Adrenal gland (tissue), 9 donors: ENCODE measurements at regions not wholly inside any gene's neighbourhood (a gene's known extent, or its start where the extent isn't known, plus 50 kb on each side); places are given as distances from the start of the nearest gene placed in this dataset.
A peak's percentile ranks its signal among the peaks of the same experiment; 100 is the strongest.

ENCODE experiments used
- DNase-seq, 7 donors: peaks; one replicate each; pipeline ENCODE4 v3.0.0-alpha.2; 2019 to 2020
- H3K27ac ChIP-seq, 5 donors: fragments of 200-600 bp; sonication (generic) in 4 of 5; 1 replicate in 3 of 5; 2 replicates in 2 of 5; pipeline versions ENCODE4 v1.5.1 to v1.8.0; 2016 to 2020; ENCODE audit warnings: mild to moderate bottlenecking in 1 of 5
- H3K27me3 ChIP-seq: fragments of 200-600 bp; 2 replicates; pipeline ENCODE4 v1.8.0; 2021
- H3K36me3 ChIP-seq, 2 donors: fragments of 200-600 bp; replicated peaks in 1 of 2; 1 replicate in 1 of 2; 2 replicates in 1 of 2; pipeline versions ENCODE4 v1.5.1 to v1.8.0; 2018 to 2022
- H3K4me1 ChIP-seq, 2 donors: fragments of 200-600 bp; replicated peaks in 1 of 2; 1 replicate in 1 of 2; 2 replicates in 1 of 2; pipeline versions ENCODE4 v1.5.1 to v1.8.0; 2018 to 2021
- H3K4me3 ChIP-seq, 4 donors: fragments of 200-600 bp; sonication (generic) in 3 of 4; one replicate each; pipeline ENCODE4 v1.5.1; 2016 to 2018
- H3K9me3 ChIP-seq, 3 donors: fragments of 200-600 bp; sonication (generic) in 1 of 3; replicated peaks in 1 of 3; 1 replicate in 2 of 3; 2 replicates in 1 of 3; pipeline versions ENCODE4 v1.5.1 to v1.8.0; 2016 to 2021
- POLR2A ChIP-seq, 2 donors: fragments of 450-650 bp; IDR thresholded peaks; one replicate each; pipeline ENCODE4 v1.6.1; 2017; ENCODE audit warnings: antibody characterized with exemption in 2 of 2, mild to moderate bottlenecking in 2 of 2, moderate library complexity in 1 of 2
- WGBS, 4 donors: extraction: QIAGEN DNeasy Blood & Tissue Kit in 2 of 4; methylation state at CpG; one replicate each; pipeline versions ENCODE4 v1.1.5 to v1.1.7; 2013 to 2017; 5-methylcytosine and 5-hydroxymethylcytosine counted together
- intact Hi-C, 2 donors: fragments of 100-400 bp; cut with DNase I; formaldehyde crosslinking; loops; one replicate each; pipeline versions ENCODE4 v1.14.1 to v1.15.0; 2022 to 2023
- TF ChIP-seq, protein P1 (sequence below), 6 experiments: fragments of 450-650 bp in 4 of 6; fragments of 200-600 bp in 2 of 6; sonication (generic) in 1 of 6; IDR thresholded peaks; 1 replicate in 5 of 6; 2 replicates in 1 of 6; pipeline versions ENCODE4 v1.5.1 to v1.8.0; 2016 to 2021; ENCODE audit warnings: antibody characterized with exemption in 6 of 6, mild to moderate bottlenecking in 2 of 6, moderate library complexity in 1 of 6
- donor health status: healthy with polysubstance abuse.
- donor health status: Bipolar disorder and iron deficiency.
- donor health status: DM: yes; HTN: yes; CAD: no.
- donor health status: DM: no; HTN: no; CAD: no.
- donor health status: DM: no; HTN: no; CAD: no.

DNA sequence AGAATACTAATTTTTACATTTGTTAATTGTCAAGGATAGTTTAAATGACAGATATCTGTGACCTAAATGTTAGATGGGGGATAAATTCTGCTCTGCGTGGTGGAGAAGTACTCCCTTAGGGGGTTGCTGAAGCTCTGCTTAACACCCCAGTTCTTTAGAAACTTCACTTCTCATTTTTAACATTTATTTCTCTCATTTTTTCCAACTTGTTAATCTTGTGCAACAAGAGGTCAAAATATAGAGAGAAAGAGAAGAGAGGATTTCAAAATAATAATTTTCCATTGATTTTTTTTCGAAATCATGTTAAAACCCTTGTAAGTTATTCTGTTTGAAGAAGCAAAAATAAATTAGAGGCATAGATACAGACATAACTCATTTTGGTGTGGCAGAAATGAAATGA lies 61.3 kb upstream of the SLC8A1 start:
- peaks cover 0 to 5% of the 10 kb centered on the region in 2 donors for H3K4me1 ChIP-seq
- H3K4me3 ChIP-seq, result peak overlapping the region in 1 of 4 donors; percentile 33
- TF ChIP-seq, protein P1, sequence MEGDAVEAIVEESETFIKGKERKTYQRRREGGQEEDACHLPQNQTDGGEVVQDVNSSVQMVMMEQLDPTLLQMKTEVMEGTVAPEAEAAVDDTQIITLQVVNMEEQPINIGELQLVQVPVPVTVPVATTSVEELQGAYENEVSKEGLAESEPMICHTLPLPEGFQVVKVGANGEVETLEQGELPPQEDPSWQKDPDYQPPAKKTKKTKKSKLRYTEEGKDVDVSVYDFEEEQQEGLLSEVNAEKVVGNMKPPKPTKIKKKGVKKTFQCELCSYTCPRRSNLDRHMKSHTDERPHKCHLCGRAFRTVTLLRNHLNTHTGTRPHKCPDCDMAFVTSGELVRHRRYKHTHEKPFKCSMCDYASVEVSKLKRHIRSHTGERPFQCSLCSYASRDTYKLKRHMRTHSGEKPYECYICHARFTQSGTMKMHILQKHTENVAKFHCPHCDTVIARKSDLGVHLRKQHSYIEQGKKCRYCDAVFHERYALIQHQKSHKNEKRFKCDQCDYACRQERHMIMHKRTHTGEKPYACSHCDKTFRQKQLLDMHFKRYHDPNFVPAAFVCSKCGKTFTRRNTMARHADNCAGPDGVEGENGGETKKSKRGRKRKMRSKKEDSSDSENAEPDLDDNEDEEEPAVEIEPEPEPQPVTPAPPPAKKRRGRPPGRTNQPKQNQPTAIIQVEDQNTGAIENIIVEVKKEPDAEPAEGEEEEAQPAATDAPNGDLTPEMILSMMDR (IDR thresholded peaks at IDR 0.05), result no peak
- no peak for TF ChIP-seq POLR2A (IDR thresholded peaks at IDR 0.05)
- no peaks in the 10 kb centered on the region for H3K27me3 ChIP-seq
- H3K27ac ChIP-seq, result no peak overlapping the region
- peaks cover 0 to 3% (median 0%) of the 10 kb centered on the region in 3 donors for H3K9me3 ChIP-seq
- 68 to 79% (median 74%) methylated on average over 2 of the region's 2 CpGs for WGBS, 4 donors
- intact Hi-C loops, result no loop called here
- no peak for DNase-seq
- H3K36me3 ChIP-seq, result no peaks in the 10 kb centered on the region

DNA sequence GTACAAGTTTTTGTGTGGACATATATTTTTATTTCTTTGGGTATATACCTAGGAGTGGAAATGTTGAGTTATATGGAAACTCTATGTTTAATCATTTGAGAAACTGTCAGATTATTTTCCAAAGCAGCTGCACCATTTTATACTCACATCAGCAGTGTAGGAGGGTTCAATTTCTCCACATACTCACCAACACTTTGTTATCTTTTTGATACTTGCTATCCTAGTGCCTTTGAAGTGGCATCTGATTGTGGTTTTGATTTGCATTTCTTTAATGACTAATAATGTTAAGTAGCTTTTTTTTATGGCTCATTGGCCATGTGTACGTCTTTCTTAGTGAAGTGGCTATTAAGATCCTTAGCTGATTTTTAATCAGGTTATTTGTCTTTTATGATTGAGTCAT lies 64.7 kb upstream of the SLC8A1 start:
- 50 to 71% (median 66%) methylated on average over 1 of the region's 1 CpG for whole genome bisulfite sequencing, 4 donors
- no peaks in the 10 kb centered on the region for H3K36me3 ChIP-seq
- H3K4me1 ChIP-seq, result no peaks in the 10 kb centered on the region
- no peak for DNase-seq
- H3K27me3 ChIP-seq, result no peaks in the 10 kb centered on the region
- no peak overlapping the region for H3K4me3 ChIP-seq
- TF ChIP-seq, protein P1 (IDR thresholded peaks at IDR 0.05), result no peak
- no peak for TF ChIP-seq POLR2A (IDR thresholded peaks at IDR 0.05)
- no peak overlapping the region for H3K27ac ChIP-seq
- H3K9me3 ChIP-seq, result peaks cover 0 to 4% (median 0%) of the 10 kb centered on the region in 3 donors
- intact Hi-C loops, result no loop called here

- intact Hi-C loops, result no loop called here
- TF ChIP-seq POLR2A (IDR thresholded peaks at IDR 0.05), result no peak
- TF ChIP-seq, protein P1 (IDR thresholded peaks at IDR 0.05), result no peak
These were observed 76.7 kb upstream of the SLC8A1 start for GRCh38 chr2:40528564-40528963.

GRCh38 chr2:40531359-40531758 lies 79.5 kb upstream of the SLC8A1 start:
- H3K27ac ChIP-seq, result no peak overlapping the region
- TF ChIP-seq POLR2A (IDR thresholded peaks at IDR 0.05), result no peak
- TF ChIP-seq, protein P1 (IDR thresholded peaks at IDR 0.05), result no peak
- H3K4me1 ChIP-seq, result no peaks in the 10 kb centered on the region
- intact Hi-C loops, result no loop called here
- no peak overlapping the region for H3K4me3 ChIP-seq
- no peaks in the 10 kb centered on the region for H3K9me3 ChIP-seq
- DNase-seq, result no peak
- no peaks in the 10 kb centered on the region for H3K27me3 ChIP-seq
- no peaks in the 10 kb centered on the region for H3K36me3 ChIP-seq

More at GRCh38 chr2:40528564-40528963, 76.7 kb upstream of the SLC8A1 start:
- WGBS, 4 donors, result 81 to 94% (median 84%) methylated on average over 4 of the region's 4 CpGs
- H3K9me3 ChIP-seq, result no peaks in the 10 kb centered on the region
- H3K36me3 ChIP-seq, result no peaks in the 10 kb centered on the region
- no peak for DNase-seq
- no peak overlapping the region for H3K27ac ChIP-seq
- H3K4me3 ChIP-seq, result no peak overlapping the region
- H3K4me1 ChIP-seq, result no peaks in the 10 kb centered on the region
- H3K27me3 ChIP-seq, result no peaks in the 10 kb centered on the region
